Calu3 (cell line): ENCODE measurements at regions not wholly inside any gene's neighbourhood (a gene's known extent, or its start where the extent isn't known, plus 50 kb on each side); places are given as distances from the start of the nearest gene placed in this dataset.

Source experiments
- BruUV-seq: library from RNA; stranded (reverse); fragments of 400-500 nt; replicated peaks from 2 replicates; lab custom pipeline; 2021; lab: Mats Ljungman, UMichigan
- CTCF ChIA-PET: fragments of 300-600 bp; sonication (Branson Sonifier 250); formaldehyde crosslinking; loops from one replicate; lab custom pipeline; 2022; ENCODE audit warnings: antibody characterized with exemption; lab: Charles Lee
- DNase-seq: peaks from one replicate; pipeline ENCODE4 v3.0.0; 2022
- H3K27ac Mint-ChIP-seq: one replicate; pipeline ENCODE4 v1.8.0; 2022; ENCODE audit warnings: mixed read lengths; ENCODE audit not compliant: unreplicated experiment
- H3K27me3 Mint-ChIP-seq: one replicate; pipeline ENCODE4 v1.8.0; 2022; ENCODE audit warnings: mixed read lengths; ENCODE audit not compliant: unreplicated experiment
- H3K36me3 Mint-ChIP-seq: one replicate; pipeline ENCODE4 v1.8.0; 2022; ENCODE audit warnings: mild to moderate bottlenecking, moderate library complexity, mixed read lengths; ENCODE audit not compliant: insufficient read depth, unreplicated experiment
- H3K4me1 Mint-ChIP-seq: one replicate; pipeline ENCODE4 v1.8.0; 2022; ENCODE audit warnings: mild to moderate bottlenecking, low read depth, mixed read lengths; ENCODE audit not compliant: unreplicated experiment
- H3K4me3 Mint-ChIP-seq: one replicate; pipeline ENCODE4 v1.8.0; 2022; ENCODE audit warnings: mild to moderate bottlenecking, low read depth, moderate library complexity, mixed read lengths; ENCODE audit not compliant: unreplicated experiment
- H3K9me3 Mint-ChIP-seq: one replicate; pipeline ENCODE4 v1.8.0; 2022; ENCODE audit warnings: low read depth, mixed read lengths; ENCODE audit not compliant: unreplicated experiment
- intact Hi-C: fragments of 100-400 bp; cut with micrococcal nuclease; formaldehyde crosslinking; loops from one replicate; pipeline ENCODE4 v1.10.0; 2022; ENCODE audit not compliant: unreplicated experiment
- TF ChIP-seq, protein P1 (sequence below): fragments of 200-600 bp; IDR thresholded peaks from one replicate; pipeline ENCODE4 v1.8.0; 2022; ENCODE audit warnings: antibody characterized with exemption; ENCODE audit not compliant: unreplicated experiment

GRCh38 chr2:7358865-7359447 is 441.7 kb downstream of the RNF144A start:
- Mint-ChIP-seq H3K4me1 (no peaks in the 10 kb centered on the region), H3K27me3 (no peaks in the 10 kb centered on the region), H3K9me3 (no peaks in the 10 kb centered on the region), H3K36me3 (no peaks in the 10 kb centered on the region), H3K27ac (no peak overlapping the region), H3K4me3 (no peak overlapping the region)
- TF ChIP-seq, protein P1, sequence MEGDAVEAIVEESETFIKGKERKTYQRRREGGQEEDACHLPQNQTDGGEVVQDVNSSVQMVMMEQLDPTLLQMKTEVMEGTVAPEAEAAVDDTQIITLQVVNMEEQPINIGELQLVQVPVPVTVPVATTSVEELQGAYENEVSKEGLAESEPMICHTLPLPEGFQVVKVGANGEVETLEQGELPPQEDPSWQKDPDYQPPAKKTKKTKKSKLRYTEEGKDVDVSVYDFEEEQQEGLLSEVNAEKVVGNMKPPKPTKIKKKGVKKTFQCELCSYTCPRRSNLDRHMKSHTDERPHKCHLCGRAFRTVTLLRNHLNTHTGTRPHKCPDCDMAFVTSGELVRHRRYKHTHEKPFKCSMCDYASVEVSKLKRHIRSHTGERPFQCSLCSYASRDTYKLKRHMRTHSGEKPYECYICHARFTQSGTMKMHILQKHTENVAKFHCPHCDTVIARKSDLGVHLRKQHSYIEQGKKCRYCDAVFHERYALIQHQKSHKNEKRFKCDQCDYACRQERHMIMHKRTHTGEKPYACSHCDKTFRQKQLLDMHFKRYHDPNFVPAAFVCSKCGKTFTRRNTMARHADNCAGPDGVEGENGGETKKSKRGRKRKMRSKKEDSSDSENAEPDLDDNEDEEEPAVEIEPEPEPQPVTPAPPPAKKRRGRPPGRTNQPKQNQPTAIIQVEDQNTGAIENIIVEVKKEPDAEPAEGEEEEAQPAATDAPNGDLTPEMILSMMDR, result no peak
- no TSS peak for BruUV-seq
- DNase-seq, result no peak
- intact Hi-C loops, result loop anchor here (10.0 kb wide), 1 partner anchor 244 kb away; no protein-coding TSS in a partner anchor
- CTCF ChIA-PET, result no interaction called here

- Mint-ChIP-seq H3K27me3 (no peaks in the 10 kb centered on the region), H3K27ac (no peak overlapping the region), H3K4me1 (no peaks in the 10 kb centered on the region), H3K9me3 (peaks cover 2% of the 10 kb centered on the region), H3K36me3 (no peaks in the 10 kb centered on the region), H3K4me3 (no peak overlapping the region)
- CTCF ChIA-PET, result no interaction called here
- intact Hi-C loops, result loop anchor here (2.0 kb wide), 1 partner anchor 161 kb away; no protein-coding TSS in a partner anchor
- TF ChIP-seq, protein P1, result no peak
- BruUV-seq, result no TSS peak
- DNase-seq, result no peak
Observed at GRCh38 chr2:7363906-7364305, 446.7 kb downstream of the RNF144A start.

- H3K27me3 Mint-ChIP-seq, result peaks cover 15% of the 10 kb centered on the region
- BruUV-seq, result no TSS peak
- H3K9me3 Mint-ChIP-seq, result peaks cover 2% of the 10 kb centered on the region
- intact Hi-C loops, result no loop called here
- H3K4me3 Mint-ChIP-seq, result no peak overlapping the region
- DNase-seq, result no peak
- no peaks in the 10 kb centered on the region for H3K4me1 Mint-ChIP-seq
- CTCF ChIA-PET, result no interaction called here
- TF ChIP-seq, protein P1, result no peak
- H3K36me3 Mint-ChIP-seq, result no peaks in the 10 kb centered on the region
- H3K27ac Mint-ChIP-seq, result no peak overlapping the region
Observed at GRCh38 chr2:7368211-7368610, 451.0 kb downstream of the RNF144A start.

DNA sequence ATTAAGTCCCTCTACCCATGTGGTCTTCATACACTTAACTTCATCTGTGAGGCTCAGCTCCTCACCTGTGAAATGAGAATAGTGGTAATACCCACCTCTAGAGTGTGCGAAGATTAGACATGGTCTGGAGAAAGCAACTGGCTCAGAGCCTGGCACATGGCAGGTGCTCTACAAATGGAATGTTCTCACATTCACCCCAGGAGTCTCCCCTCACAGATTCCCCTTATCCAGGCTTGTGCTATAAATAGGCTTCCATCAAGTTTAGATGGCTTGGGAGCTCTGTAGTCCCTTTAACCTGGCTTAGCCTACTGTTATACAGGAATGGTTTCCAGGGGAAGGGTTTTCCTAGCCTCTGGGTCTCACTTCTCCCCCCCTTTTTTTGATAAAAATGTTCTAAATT is 455.9 kb downstream of the RNF144A start:
- CTCF ChIA-PET, result no interaction called here
- intact Hi-C loops, result no loop called here
- Mint-ChIP-seq H3K36me3 (peaks cover 4% of the 10 kb centered on the region), H3K27me3 (peaks cover 15% of the 10 kb centered on the region), H3K4me1 (peaks cover 4% of the 10 kb centered on the region), H3K9me3 (peaks cover 2% of the 10 kb centered on the region), H3K27ac (no peak overlapping the region), H3K4me3 (no peak overlapping the region)
- TF ChIP-seq, protein P1, result no peak
- DNase-seq, result no peak
- no TSS peak for BruUV-seq
